ENCODE measurements at regions not wholly inside any gene's neighbourhood (a gene's known extent, or its start where the extent isn't known, plus 50 kb on each side); places are given as distances from the start of the nearest gene placed in this dataset.

GRCh38 chr2:240350696-240351087, 84.8 kb upstream of the GPC1 start:
- H4K5ac ChIP-seq (ENCODE audit: low read depth, low read length), result no peak overlapping the region
- dilution Hi-C loops (cut with HindIII; ENCODE audit: low sequenced_read_pairs, unreplicated experiment), result no loop called here
- WGBS, 2 experiments (ENCODE audit: extremely low coverage in 2 of 2, insufficient read length in 1 of 2), result 68% methylated on average over 12 of the region's 15 CpGs; no CpG with 5 or more reads in 1 of the 2 experiments

More at GRCh38 chr2:240350696-240351087, 84.8 kb upstream of the GPC1 start:
- CTCF ChIA-PET, result no interaction called here
- no peak overlapping the region for H3K23ac ChIP-seq (ENCODE audit: low read depth, low read length)
- no peak overlapping the region for H2BK20ac ChIP-seq (ENCODE audit: low read depth, low read length)
- POLR2A ChIA-PET (ENCODE audit: unreplicated experiment), result interaction anchor here (0.7 kb wide), 1 partner anchor 24 kb away, joined by 4 read pairs; no protein-coding TSS in a partner anchor
- peaks cover 3% of the 10 kb centered on the region; the same call in 1 of the 2 replicates for H3K4me1 ChIP-seq (ENCODE audit: control insufficient read depth, insufficient read depth, low read length)
- no peak overlapping the region for H2BK120ac ChIP-seq (ENCODE audit: low read depth, low read length)
- DNase-seq, result no peak
- TF ChIP-seq CHD1 (IDR thresholded peaks at IDR 0.05; ENCODE audit: low read depth, low read length), result no peak
- no peak for TF ChIP-seq POLR2A (IDR thresholded peaks at IDR 0.05; ENCODE audit: low read depth, low read length)
- TF ChIP-seq RFX5 (IDR thresholded peaks at IDR 0.05; ENCODE audit: low read depth, low read length), result no peak
- TF ChIP-seq RCOR1 (IDR thresholded peaks at IDR 0.05; ENCODE audit: insufficient replicate concordance, low read length), result no peak
- TF ChIP-seq MAFK (IDR thresholded peaks at IDR 0.05; ENCODE audit: low read depth, low read length), result no peak
- TF ChIP-seq FOS (IDR thresholded peaks at IDR 0.05; ENCODE audit: low read depth, low read length), result no peak
- TF ChIP-seq CTCF (conservative IDR thresholded peaks at IDR 0.05; ENCODE audit: low read depth, low read length), result no peak
- no peak for TF ChIP-seq BHLHE40 (IDR thresholded peaks at IDR 0.05; ENCODE audit: low read depth, low read length)
- no peak for TF ChIP-seq USF2 (IDR thresholded peaks at IDR 0.05; ENCODE audit: low read depth, low read length)
- no peak overlapping the region for H3K4ac ChIP-seq (ENCODE audit: low read depth, low read length)
- no peak overlapping the region for H3K4me3 ChIP-seq (ENCODE audit: insufficient read depth, low read depth, low read length)
- H4K91ac ChIP-seq (ENCODE audit: insufficient read depth, low read depth, low read length), result no peak overlapping the region
- H2AK9ac ChIP-seq (replicated peaks; ENCODE audit: low read depth, low read length, poor library complexity), result no peak overlapping the region
- no peak overlapping the region for H3K18ac ChIP-seq (ENCODE audit: low read depth, low read length)
- in situ Hi-C loops (cut with MboI; ENCODE audit: low sequenced_read_pairs) (no loop called here), intact Hi-C loops (cut with micrococcal nuclease) (no loop called here)
- no TSS peak for BruUV-seq (replicated peaks)
- H3K79me1 ChIP-seq (ENCODE audit: low read depth in 1 of 2, low read length in 2 of 2), result no peaks in the 10 kb centered on the region
- H2BK5ac ChIP-seq (ENCODE audit: low read depth, low read length, poor library complexity, severe bottlenecking), result no peak overlapping the region
- H3K27ac ChIP-seq (ENCODE audit: insufficient read depth, low read length), result no peak overlapping the region
- no peak overlapping the region for H3K9ac ChIP-seq (ENCODE audit: low read depth, low read length)
- no peaks in the 10 kb centered on the region for H4K20me1 ChIP-seq (ENCODE audit: insufficient read depth, low read length)
- H4K8ac ChIP-seq (ENCODE audit: low read depth in 2 of 2, low read length in 2 of 2), result no peak overlapping the region
- no peak overlapping the region for H3K56ac ChIP-seq (ENCODE audit: extremely low read depth, insufficient read depth, low read length)
- no peaks in the 10 kb centered on the region for H3K9me1 ChIP-seq (ENCODE audit: insufficient read depth, low read length)
- H2BK15ac ChIP-seq (ENCODE audit: low read depth, low read length), result no peak overlapping the region
- H2AFZ ChIP-seq (replicated peaks; ENCODE audit: low read length, poor library complexity), result no peak overlapping the region
- no peak for ATAC-seq (ENCODE audit: low read depth)
- no peaks in the 10 kb centered on the region for H3K36me3 ChIP-seq (ENCODE audit: control insufficient read depth, insufficient read depth, low read length)
- peaks cover 3% of the 10 kb centered on the region for H3K9me3 ChIP-seq (ENCODE audit: control insufficient read depth, insufficient read depth, low read length)
- peaks cover 36% of the 10 kb centered on the region for H3K27me3 ChIP-seq (ENCODE audit: control insufficient read depth, insufficient read depth, low read length)
- no peak overlapping the region for H3K14ac ChIP-seq (replicated peaks; ENCODE audit: low read depth, low read length)
- H2AK5ac ChIP-seq (ENCODE audit: low read depth, low read length), result no peak overlapping the region
- H3K4me2 ChIP-seq (ENCODE audit: low read depth, low read length), result no peak overlapping the region

Data from IMR-90 (cell line).